HEK293 (cell line): ENCODE measurements at regions not wholly inside any gene's neighbourhood (a gene's known extent, or its start where the extent isn't known, plus 50 kb on each side); places are given as distances from the start of the nearest gene placed in this dataset.

ENCODE experiments used
- CTCF ChIA-PET: fragments of 350-600 bp; formaldehyde crosslinking; extraction: SDS; loops from one replicate; lab custom pipeline; 2021; ENCODE audit warnings: antibody characterized with exemption; lab: Yijun Ruan, JAX
- POLR2A ChIA-PET: fragments of 300-600 bp; formaldehyde crosslinking; extraction: SDS; loops from one replicate; lab custom pipeline; 2020; ENCODE audit warnings: antibody characterized with exemption, inconsistent platforms; lab: Yijun Ruan, JAX
- H3K27ac ChIP-seq: fragments of 200-500 bp; sonication (Bioruptor generic); 2 replicates; pipeline ENCODE4 v1.5.1; 2014; ENCODE audit warnings: low read depth, low read length, control low read depth, inconsistent platforms; ENCODE audit errors: extremely low read depth
- H3K36me3 ChIP-seq, 2 experiments: fragments of 200-500 bp in 1 of 2; sonication (Bioruptor generic) in 1 of 2; 1 replicate in 1 of 2; 2 replicates in 1 of 2; pipeline ENCODE4 v1.5.1; 2014 to 2017; ENCODE audit warnings: inconsistent platforms in 2 of 2, low read length in 2 of 2; ENCODE audit not compliant: control insufficient read depth in 2 of 2, insufficient read depth in 1 of 2
- H3K4me1 ChIP-seq: fragments of 200-500 bp; sonication (Bioruptor generic); 2 replicates; pipeline ENCODE4 v1.5.1; 2014; ENCODE audit warnings: mild to moderate bottlenecking, low read length, inconsistent platforms; ENCODE audit not compliant: control insufficient read depth, insufficient read depth
- H3K4me3 ChIP-seq: 2 replicates; pipeline ENCODE4 v1.5.1; 2011; ENCODE audit warnings: low read depth, mild to moderate bottlenecking, control low read depth, low read length, moderate library complexity
- H3K9me3 ChIP-seq: fragments of 200-500 bp; sonication (Bioruptor generic); 2 replicates; pipeline ENCODE4 v1.5.1; 2014; ENCODE audit warnings: low read depth, low read length, inconsistent platforms; ENCODE audit not compliant: control insufficient read depth, insufficient read depth
- GFI1B ChIP-seq: fragments of 450-650 bp; formaldehyde crosslinking; IDR thresholded peaks from 2 replicates; pipeline ENCODE4 v1.5.1; 2016; ENCODE audit warnings: missing biosample characterization, missing genetic modification characterization
- KLF10 ChIP-seq: fragments of 450-650 bp; IDR thresholded peaks from 2 replicates; pipeline ENCODE4 v1.5.1; 2018; ENCODE audit warnings: missing biosample characterization, mild to moderate bottlenecking, missing genetic modification characterization
- OSR2 ChIP-seq: fragments of 450-650 bp; formaldehyde crosslinking; IDR thresholded peaks from 2 replicates; pipeline ENCODE4 v1.5.1; 2016; ENCODE audit warnings: missing biosample characterization, missing genetic modification characterization
- PRDM1 ChIP-seq: fragments of 450-650 bp; formaldehyde crosslinking; IDR thresholded peaks from 2 replicates; pipeline ENCODE4; 2016; ENCODE audit warnings: missing biosample characterization, missing genetic modification characterization
- SP7 ChIP-seq: fragments of 450-650 bp; formaldehyde crosslinking; IDR thresholded peaks from 2 replicates; pipeline ENCODE4 v1.5.1; 2016; ENCODE audit warnings: missing biosample characterization, missing genetic modification characterization
- ZBTB10 ChIP-seq: fragments of 450-650 bp; formaldehyde crosslinking; IDR thresholded peaks from 2 replicates; pipeline ENCODE4 v1.5.1; 2016; ENCODE audit warnings: missing biosample characterization, missing genetic modification characterization
- ZBTB6 ChIP-seq: fragments of 450-650 bp; formaldehyde crosslinking; IDR thresholded peaks from 2 replicates; pipeline ENCODE4 v1.5.1; 2017; ENCODE audit warnings: missing biosample characterization, missing genetic modification characterization
- ZNF121 ChIP-seq: fragments of 450-650 bp; formaldehyde crosslinking; IDR thresholded peaks from 2 replicates; pipeline ENCODE4 v1.5.1; 2016; ENCODE audit warnings: missing biosample characterization, missing genetic modification characterization
- ZNF133 ChIP-seq: fragments of 450-650 bp; formaldehyde crosslinking; IDR thresholded peaks from 2 replicates; pipeline ENCODE4 v1.5.1; 2016; ENCODE audit warnings: missing biosample characterization, missing genetic modification characterization
- ZNF211 ChIP-seq: fragments of 450-650 bp; formaldehyde crosslinking; IDR thresholded peaks from 2 replicates; pipeline ENCODE4 v1.5.1; 2016; ENCODE audit warnings: low read depth, missing biosample characterization, missing genetic modification characterization
- ZNF350 ChIP-seq: fragments of 450-650 bp; formaldehyde crosslinking; IDR thresholded peaks from 2 replicates; pipeline ENCODE4 v1.5.0; 2017; ENCODE audit warnings: missing biosample characterization, mild to moderate bottlenecking, missing genetic modification characterization
- ZNF416 ChIP-seq: fragments of 450-650 bp; formaldehyde crosslinking; IDR thresholded peaks from 2 replicates; pipeline ENCODE4 v1.5.1; 2016; ENCODE audit warnings: missing biosample characterization, missing genetic modification characterization
- ZNF426 ChIP-seq: fragments of 450-650 bp; formaldehyde crosslinking; IDR thresholded peaks from 2 replicates; pipeline ENCODE4 v1.5.1; 2017; ENCODE audit warnings: missing biosample characterization, missing genetic modification characterization, mild to moderate bottlenecking, inconsistent platforms, moderate library complexity
- ZNF549 ChIP-seq: fragments of 450-650 bp; IDR thresholded peaks from 2 replicates; pipeline ENCODE4 v1.5.1; 2018; ENCODE audit warnings: missing biosample characterization, missing genetic modification characterization, mild to moderate bottlenecking, inconsistent platforms, moderate library complexity
- ZNF629 ChIP-seq: fragments of 450-650 bp; formaldehyde crosslinking; IDR thresholded peaks from 2 replicates; pipeline ENCODE4 v1.5.1; 2017; ENCODE audit warnings: missing biosample characterization, missing genetic modification characterization
- ZNF654 ChIP-seq: fragments of 450-650 bp; formaldehyde crosslinking; IDR thresholded peaks from 2 replicates; pipeline ENCODE4 v1.5.1; 2016; ENCODE audit warnings: low read depth, missing biosample characterization, missing genetic modification characterization
- ZNF76 ChIP-seq: fragments of 450-650 bp; formaldehyde crosslinking; IDR thresholded peaks from 2 replicates; pipeline ENCODE4; 2016; ENCODE audit warnings: low read depth, missing biosample characterization, missing genetic modification characterization, borderline replicate concordance
- ZNF785 ChIP-seq: fragments of 450-650 bp; formaldehyde crosslinking; IDR thresholded peaks from 2 replicates; pipeline ENCODE4 v1.5.1; 2016; ENCODE audit warnings: missing biosample characterization, missing genetic modification characterization
- ZNF830 ChIP-seq: fragments of 450-650 bp; IDR thresholded peaks from 2 replicates; pipeline ENCODE4 v1.5.0; 2018; ENCODE audit warnings: missing biosample characterization, missing genetic modification characterization, low read depth, mild to moderate bottlenecking, moderate library complexity
- TF ChIP-seq, protein P1 (sequence below): fragments of 450-650 bp; formaldehyde crosslinking; IDR thresholded peaks from 2 replicates; pipeline ENCODE4 v1.5.1; 2016; ENCODE audit warnings: missing biosample characterization, missing genetic modification characterization
- TF ChIP-seq, protein P2 (sequence below): fragments of 450-650 bp; formaldehyde crosslinking; IDR thresholded peaks from 2 replicates; pipeline ENCODE4 v1.5.1; 2016; ENCODE audit warnings: missing biosample characterization, missing genetic modification characterization, borderline replicate concordance
- TF ChIP-seq, protein P3 (sequence below): fragments of 450-650 bp; formaldehyde crosslinking; IDR thresholded peaks from 2 replicates; pipeline ENCODE4 v1.5.1; 2016; ENCODE audit warnings: missing biosample characterization, missing genetic modification characterization

- no peak for TF ChIP-seq ZNF830
- TF ChIP-seq GFI1B (tag by site-specific recombination) = no peak
- TF ChIP-seq PRDM1 (tag by site-specific recombination) = no peak
- TF ChIP-seq ZNF416 (tag by site-specific recombination) = no peak
- TF ChIP-seq ZNF211 = no peak
- TF ChIP-seq OSR2 = no peak
- no peak for TF ChIP-seq ZNF350 (tag by site-specific recombination)
- TF ChIP-seq ZBTB6 (tag by site-specific recombination) = no peak
- no peak for TF ChIP-seq ZNF654 (tag by site-specific recombination)
- TF ChIP-seq, protein P1, sequence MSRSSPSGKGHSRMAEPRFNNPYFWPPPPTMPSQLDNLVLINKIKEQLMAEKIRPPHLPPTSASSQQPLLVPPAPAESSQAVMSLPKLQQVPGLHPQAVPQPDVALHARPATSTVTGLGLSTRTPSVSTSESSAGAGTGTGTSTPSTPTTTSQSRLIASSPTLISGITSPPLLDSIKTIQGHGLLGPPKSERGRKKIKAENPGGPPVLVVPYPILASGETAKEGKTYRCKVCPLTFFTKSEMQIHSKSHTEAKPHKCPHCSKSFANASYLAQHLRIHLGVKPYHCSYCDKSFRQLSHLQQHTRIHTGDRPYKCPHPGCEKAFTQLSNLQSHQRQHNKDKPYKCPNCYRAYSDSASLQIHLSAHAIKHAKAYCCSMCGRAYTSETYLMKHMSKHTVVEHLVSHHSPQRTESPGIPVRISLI (tag by site-specific recombination) = no peak
- TF ChIP-seq, protein P2, sequence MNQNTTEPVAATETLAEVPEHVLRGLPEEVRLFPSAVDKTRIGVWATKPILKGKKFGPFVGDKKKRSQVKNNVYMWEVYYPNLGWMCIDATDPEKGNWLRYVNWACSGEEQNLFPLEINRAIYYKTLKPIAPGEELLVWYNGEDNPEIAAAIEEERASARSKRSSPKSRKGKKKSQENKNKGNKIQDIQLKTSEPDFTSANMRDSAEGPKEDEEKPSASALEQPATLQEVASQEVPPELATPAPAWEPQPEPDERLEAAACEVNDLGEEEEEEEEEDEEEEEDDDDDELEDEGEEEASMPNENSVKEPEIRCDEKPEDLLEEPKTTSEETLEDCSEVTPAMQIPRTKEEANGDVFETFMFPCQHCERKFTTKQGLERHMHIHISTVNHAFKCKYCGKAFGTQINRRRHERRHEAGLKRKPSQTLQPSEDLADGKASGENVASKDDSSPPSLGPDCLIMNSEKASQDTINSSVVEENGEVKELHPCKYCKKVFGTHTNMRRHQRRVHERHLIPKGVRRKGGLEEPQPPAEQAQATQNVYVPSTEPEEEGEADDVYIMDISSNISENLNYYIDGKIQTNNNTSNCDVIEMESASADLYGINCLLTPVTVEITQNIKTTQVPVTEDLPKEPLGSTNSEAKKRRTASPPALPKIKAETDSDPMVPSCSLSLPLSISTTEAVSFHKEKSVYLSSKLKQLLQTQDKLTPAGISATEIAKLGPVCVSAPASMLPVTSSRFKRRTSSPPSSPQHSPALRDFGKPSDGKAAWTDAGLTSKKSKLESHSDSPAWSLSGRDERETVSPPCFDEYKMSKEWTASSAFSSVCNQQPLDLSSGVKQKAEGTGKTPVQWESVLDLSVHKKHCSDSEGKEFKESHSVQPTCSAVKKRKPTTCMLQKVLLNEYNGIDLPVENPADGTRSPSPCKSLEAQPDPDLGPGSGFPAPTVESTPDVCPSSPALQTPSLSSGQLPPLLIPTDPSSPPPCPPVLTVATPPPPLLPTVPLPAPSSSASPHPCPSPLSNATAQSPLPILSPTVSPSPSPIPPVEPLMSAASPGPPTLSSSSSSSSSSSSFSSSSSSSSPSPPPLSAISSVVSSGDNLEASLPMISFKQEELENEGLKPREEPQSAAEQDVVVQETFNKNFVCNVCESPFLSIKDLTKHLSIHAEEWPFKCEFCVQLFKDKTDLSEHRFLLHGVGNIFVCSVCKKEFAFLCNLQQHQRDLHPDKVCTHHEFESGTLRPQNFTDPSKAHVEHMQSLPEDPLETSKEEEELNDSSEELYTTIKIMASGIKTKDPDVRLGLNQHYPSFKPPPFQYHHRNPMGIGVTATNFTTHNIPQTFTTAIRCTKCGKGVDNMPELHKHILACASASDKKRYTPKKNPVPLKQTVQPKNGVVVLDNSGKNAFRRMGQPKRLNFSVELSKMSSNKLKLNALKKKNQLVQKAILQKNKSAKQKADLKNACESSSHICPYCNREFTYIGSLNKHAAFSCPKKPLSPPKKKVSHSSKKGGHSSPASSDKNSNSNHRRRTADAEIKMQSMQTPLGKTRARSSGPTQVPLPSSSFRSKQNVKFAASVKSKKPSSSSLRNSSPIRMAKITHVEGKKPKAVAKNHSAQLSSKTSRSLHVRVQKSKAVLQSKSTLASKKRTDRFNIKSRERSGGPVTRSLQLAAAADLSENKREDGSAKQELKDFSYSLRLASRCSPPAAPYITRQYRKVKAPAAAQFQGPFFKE (tag by site-specific recombination) = no peak
These were observed 105.1 kb upstream of the LIMCH1 start (continued) for GRCh38 chr4:41432881-41433280.

GRCh38 chr4:41433361-41433760, 104.6 kb upstream of the LIMCH1 start:
- no peak overlapping the region for H3K4me3 ChIP-seq
- H3K9me3 ChIP-seq = no peaks in the 10 kb centered on the region
- TF ChIP-seq, protein P3, sequence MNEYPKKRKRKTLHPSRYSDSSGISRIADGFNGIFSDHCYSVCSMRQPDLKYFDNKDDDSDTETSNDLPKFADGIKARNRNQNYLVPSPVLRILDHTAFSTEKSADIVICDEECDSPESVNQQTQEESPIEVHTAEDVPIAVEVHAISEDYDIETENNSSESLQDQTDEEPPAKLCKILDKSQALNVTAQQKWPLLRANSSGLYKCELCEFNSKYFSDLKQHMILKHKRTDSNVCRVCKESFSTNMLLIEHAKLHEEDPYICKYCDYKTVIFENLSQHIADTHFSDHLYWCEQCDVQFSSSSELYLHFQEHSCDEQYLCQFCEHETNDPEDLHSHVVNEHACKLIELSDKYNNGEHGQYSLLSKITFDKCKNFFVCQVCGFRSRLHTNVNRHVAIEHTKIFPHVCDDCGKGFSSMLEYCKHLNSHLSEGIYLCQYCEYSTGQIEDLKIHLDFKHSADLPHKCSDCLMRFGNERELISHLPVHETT (tag by site-specific recombination) = no peak
- no peak for TF ChIP-seq KLF10
- no peak for TF ChIP-seq ZNF426 (tag by site-specific recombination)
- no peak for TF ChIP-seq ZNF76 (tag by site-specific recombination)
- TF ChIP-seq ZBTB10 (tag by site-specific recombination) = no peak
- no peak for TF ChIP-seq ZNF549 (tag by site-specific recombination)
- no peak for TF ChIP-seq ZNF133 (tag by site-specific recombination)
- TF ChIP-seq ZNF121 (tag by site-specific recombination) = no peak
- no peak for TF ChIP-seq ZNF785 (tag by site-specific recombination)
- no peak for TF ChIP-seq ZNF211
- TF ChIP-seq SP7 (tag by site-specific recombination) = no peak
- no peak for TF ChIP-seq ZNF629
- H3K4me1 ChIP-seq = no peaks in the 10 kb centered on the region; the same call in 1 of the 2 replicates
- H3K36me3 ChIP-seq = no peaks in the 10 kb centered on the region
- ChIA-PET POLR2A (no interaction called here), CTCF (no interaction called here)
- no peak overlapping the region for H3K27ac ChIP-seq
